SK-N-SH treated with all-trans-retinoic acid at 6 μM for 48 hours (cell line): ENCODE measurements at regions not wholly inside any gene's neighbourhood (a gene's known extent, or its start where the extent isn't known, plus 50 kb on each side); places are given as distances from the start of the nearest gene placed in this dataset.

Experiments
- ESRRG ChIP-seq: fragments of 250-450 bp; sonication (Bioruptor Pico); IDR thresholded peaks from 2 replicates; pipeline ENCODE4 v1.6.1; 2021; ENCODE audit warnings: mild to moderate bottlenecking
- GLIS3 ChIP-seq: fragments of 250-450 bp; sonication (Bioruptor Pico); IDR thresholded peaks from 2 replicates; pipeline ENCODE4 v1.5.0; 2020; ENCODE audit warnings: mild to moderate bottlenecking, moderate library complexity
- RARB ChIP-seq: fragments of 250-450 bp; sonication (Bioruptor Pico); IDR thresholded peaks from 2 replicates; pipeline ENCODE4 v1.8.0; 2021; ENCODE audit warnings: mild to moderate bottlenecking, moderate library complexity
- ZC3H10 ChIP-seq: fragments of 250-450 bp; sonication (Bioruptor Pico); IDR thresholded peaks from 2 replicates; pipeline ENCODE4 v1.5.1; 2021; ENCODE audit warnings: mild to moderate bottlenecking, moderate library complexity
- ZNF8 ChIP-seq: fragments of 450-650 bp; formaldehyde crosslinking; IDR thresholded peaks from 2 replicates; pipeline ENCODE4 v1.5.0; 2020; ENCODE audit warnings: mild to moderate bottlenecking, moderate library complexity
- TF ChIP-seq, protein P1 (sequence below): fragments of 250-450 bp; sonication (Bioruptor Pico); IDR thresholded peaks from 2 replicates; pipeline ENCODE4 v1.5.1; 2020; ENCODE audit warnings: low read depth, mild to moderate bottlenecking, moderate library complexity
- TF ChIP-seq, protein P2 (sequence below): fragments of 250-450 bp; sonication (Bioruptor Pico); IDR thresholded peaks from 2 replicates; pipeline ENCODE4 v1.5.0; 2020; ENCODE audit warnings: mild to moderate bottlenecking, moderate library complexity
- TF ChIP-seq, protein P3 (sequence below): fragments of 250-450 bp; sonication (Bioruptor Pico); IDR thresholded peaks from 2 replicates; pipeline ENCODE4 v1.8.0; 2020; ENCODE audit warnings: mild to moderate bottlenecking, moderate library complexity, borderline replicate concordance

DNA sequence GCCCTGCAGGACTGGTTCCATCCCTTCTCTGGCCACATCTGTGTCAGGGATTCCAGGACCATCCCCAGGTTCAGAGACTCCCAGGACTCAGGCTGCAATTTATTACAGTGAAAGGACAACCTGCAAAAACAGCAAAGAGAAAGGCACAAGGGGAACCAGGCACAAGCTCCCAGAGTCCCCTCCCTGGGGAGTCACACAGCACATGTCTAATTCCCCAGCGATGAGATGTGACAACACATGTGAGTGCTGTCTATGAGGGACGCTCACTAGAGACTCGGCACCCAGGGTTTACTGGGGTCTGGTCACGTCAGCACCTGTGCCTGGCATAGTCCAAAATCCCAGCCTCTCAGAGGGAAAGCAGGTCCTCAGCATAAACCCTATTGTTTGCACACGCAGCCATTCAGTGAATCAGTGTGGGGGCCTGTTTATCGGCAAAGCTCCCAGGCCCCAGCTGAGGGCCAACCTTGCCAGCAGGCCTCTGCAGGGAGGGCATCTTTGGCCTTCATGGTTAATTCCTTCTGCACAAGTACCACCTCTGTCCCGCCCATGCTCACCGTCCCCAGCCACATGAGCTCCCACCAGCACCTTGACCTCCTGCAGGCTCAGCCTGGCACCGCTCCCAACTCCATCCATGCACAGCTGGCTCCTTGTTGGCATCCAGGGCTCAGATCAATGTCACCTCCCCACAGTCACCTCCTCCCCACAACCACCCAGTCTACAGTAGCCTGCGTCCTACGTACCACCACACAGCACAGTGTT is 198.9 kb upstream of the SFSWAP start:
- TF ChIP-seq, protein P1, sequence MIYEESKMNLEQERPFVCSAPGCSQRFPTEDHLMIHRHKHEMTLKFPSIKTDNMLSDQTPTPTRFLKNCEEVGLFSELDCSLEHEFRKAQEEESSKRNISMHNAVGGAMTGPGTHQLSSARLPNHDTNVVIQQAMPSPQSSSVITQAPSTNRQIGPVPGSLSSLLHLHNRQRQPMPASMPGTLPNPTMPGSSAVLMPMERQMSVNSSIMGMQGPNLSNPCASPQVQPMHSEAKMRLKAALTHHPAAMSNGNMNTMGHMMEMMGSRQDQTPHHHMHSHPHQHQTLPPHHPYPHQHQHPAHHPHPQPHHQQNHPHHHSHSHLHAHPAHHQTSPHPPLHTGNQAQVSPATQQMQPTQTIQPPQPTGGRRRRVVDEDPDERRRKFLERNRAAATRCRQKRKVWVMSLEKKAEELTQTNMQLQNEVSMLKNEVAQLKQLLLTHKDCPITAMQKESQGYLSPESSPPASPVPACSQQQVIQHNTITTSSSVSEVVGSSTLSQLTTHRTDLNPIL = no peak
- TF ChIP-seq ESRRG (CRISPR knock-in tag) (no peak), ZC3H10 (no peak), RARB (no peak), GLIS3 (CRISPR knock-in tag) (no peak), ZNF8 (no peak)
- TF ChIP-seq, protein P2, sequence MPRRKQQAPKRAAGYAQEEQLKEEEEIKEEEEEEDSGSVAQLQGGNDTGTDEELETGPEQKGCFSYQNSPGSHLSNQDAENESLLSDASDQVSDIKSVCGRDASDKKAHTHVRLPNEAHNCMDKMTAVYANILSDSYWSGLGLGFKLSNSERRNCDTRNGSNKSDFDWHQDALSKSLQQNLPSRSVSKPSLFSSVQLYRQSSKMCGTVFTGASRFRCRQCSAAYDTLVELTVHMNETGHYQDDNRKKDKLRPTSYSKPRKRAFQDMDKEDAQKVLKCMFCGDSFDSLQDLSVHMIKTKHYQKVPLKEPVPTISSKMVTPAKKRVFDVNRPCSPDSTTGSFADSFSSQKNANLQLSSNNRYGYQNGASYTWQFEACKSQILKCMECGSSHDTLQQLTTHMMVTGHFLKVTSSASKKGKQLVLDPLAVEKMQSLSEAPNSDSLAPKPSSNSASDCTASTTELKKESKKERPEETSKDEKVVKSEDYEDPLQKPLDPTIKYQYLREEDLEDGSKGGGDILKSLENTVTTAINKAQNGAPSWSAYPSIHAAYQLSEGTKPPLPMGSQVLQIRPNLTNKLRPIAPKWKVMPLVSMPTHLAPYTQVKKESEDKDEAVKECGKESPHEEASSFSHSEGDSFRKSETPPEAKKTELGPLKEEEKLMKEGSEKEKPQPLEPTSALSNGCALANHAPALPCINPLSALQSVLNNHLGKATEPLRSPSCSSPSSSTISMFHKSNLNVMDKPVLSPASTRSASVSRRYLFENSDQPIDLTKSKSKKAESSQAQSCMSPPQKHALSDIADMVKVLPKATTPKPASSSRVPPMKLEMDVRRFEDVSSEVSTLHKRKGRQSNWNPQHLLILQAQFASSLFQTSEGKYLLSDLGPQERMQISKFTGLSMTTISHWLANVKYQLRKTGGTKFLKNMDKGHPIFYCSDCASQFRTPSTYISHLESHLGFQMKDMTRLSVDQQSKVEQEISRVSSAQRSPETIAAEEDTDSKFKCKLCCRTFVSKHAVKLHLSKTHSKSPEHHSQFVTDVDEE (CRISPR knock-in tag) = no peak
- TF ChIP-seq, protein P3, sequence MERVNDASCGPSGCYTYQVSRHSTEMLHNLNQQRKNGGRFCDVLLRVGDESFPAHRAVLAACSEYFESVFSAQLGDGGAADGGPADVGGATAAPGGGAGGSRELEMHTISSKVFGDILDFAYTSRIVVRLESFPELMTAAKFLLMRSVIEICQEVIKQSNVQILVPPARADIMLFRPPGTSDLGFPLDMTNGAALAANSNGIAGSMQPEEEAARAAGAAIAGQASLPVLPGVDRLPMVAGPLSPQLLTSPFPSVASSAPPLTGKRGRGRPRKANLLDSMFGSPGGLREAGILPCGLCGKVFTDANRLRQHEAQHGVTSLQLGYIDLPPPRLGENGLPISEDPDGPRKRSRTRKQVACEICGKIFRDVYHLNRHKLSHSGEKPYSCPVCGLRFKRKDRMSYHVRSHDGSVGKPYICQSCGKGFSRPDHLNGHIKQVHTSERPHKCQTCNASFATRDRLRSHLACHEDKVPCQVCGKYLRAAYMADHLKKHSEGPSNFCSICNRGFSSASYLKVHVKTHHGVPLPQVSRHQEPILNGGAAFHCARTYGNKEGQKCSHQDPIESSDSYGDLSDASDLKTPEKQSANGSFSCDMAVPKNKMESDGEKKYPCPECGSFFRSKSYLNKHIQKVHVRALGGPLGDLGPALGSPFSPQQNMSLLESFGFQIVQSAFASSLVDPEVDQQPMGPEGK (CRISPR knock-in tag) = no peak
